ENCODE measurements at regions not wholly inside any gene's neighbourhood (a gene's known extent, or its start where the extent isn't known, plus 50 kb on each side); places are given as distances from the start of the nearest gene placed in this dataset.

DNA sequence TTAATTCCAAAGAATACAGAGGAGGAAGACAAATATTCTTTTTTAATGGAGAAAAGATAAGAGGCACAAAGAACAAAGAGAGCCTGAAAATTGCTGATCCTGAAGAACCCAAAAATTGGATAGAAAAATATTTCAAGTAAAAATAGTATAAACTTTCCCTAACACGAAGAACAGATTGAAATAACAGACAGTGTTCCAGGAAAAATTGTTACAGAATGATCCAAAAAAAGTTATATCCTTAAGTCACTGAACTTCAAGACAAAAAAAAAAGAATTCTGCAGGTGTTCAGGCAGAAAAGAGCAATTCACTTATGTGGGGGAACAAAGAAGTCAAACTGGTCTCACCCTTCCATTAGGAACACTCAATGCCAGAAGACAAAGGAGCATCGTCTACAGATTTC lies 160.2 kb downstream of the KLF12 start:
- Histone ChIP-seq H3K79me2 (ENCODE audit: insufficient read depth, low read length) (peaks cover 68% of the 10 kb centered on the region), H3K4me2 (ENCODE audit: low read length) (no peak overlapping the region)
- no peak for FAIRE-seq

DNA sequence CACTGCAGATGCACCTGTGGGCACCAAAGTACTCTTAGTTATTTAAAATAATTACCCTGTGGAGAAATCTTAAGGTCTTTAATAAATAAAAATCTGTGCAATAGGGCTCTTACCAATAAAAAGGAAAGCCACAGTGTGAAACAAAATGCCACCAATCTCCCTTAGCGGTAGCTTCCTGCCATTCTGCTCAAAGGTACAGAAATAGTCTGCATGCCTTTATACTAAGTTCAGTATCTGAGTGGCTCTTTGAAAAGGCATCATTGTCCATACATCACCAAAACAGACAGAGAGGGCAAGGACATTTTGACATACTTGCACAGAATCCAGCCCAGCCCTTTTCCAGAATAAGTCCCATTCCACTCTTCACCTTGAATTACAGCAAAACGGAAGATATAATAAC lies 161.0 kb downstream of the KLF12 start:
- Histone ChIP-seq H2AFZ (ENCODE audit: low read depth, low read length) (no peak overlapping the region), H3K9ac (ENCODE audit: low read length) (no peak overlapping the region), H3K27me3 (ENCODE audit: insufficient read depth, low read length) (no peaks in the 10 kb centered on the region), H3K27ac (ENCODE audit: low read depth, low read length) (no peak overlapping the region), H3K4me2 (ENCODE audit: low read length) (no peak overlapping the region), H3K79me2 (ENCODE audit: insufficient read depth, low read length) (peaks cover 59% of the 10 kb centered on the region), H3K4me1 (ENCODE audit: insufficient read depth, low read length) (no peaks in the 10 kb centered on the region), H3K36me3 (ENCODE audit: insufficient read depth, low read length) (no peaks in the 10 kb centered on the region), H3K9me3 (ENCODE audit: insufficient read depth, low read depth, low read length) (no peaks in the 10 kb centered on the region), H4K20me1 (ENCODE audit: insufficient read depth, low read length) (peaks cover 55% of the 10 kb centered on the region), H3K4me3 (ENCODE audit: insufficient read depth, low read depth, low read length) (no peak overlapping the region)
- H3K36me3 Mint-ChIP-seq (ENCODE audit: low read depth, unreplicated experiment), result no peaks in the 10 kb centered on the region
- peaks cover 2% of the 10 kb centered on the region for H3K9me3 Mint-ChIP-seq (ENCODE audit: unreplicated experiment)
- no peak overlapping the region for H3K27ac Mint-ChIP-seq (ENCODE audit: unreplicated experiment)
- no peak for DNase-seq (ENCODE audit: low read depth)
- H3K4me1 Mint-ChIP-seq (ENCODE audit: low read depth, unreplicated experiment), result peaks cover 7% of the 10 kb centered on the region
- no peak overlapping the region for H3K4me3 Mint-ChIP-seq (ENCODE audit: unreplicated experiment)
- H3K27me3 Mint-ChIP-seq (ENCODE audit: low read depth, unreplicated experiment), result no peaks in the 10 kb centered on the region
- FAIRE-seq, result no peak
- no peak for TF ChIP-seq EZH2 (IDR thresholded peaks at IDR 0.05; ENCODE audit: insufficient read depth, low read length)
- TF ChIP-seq, protein P1, sequence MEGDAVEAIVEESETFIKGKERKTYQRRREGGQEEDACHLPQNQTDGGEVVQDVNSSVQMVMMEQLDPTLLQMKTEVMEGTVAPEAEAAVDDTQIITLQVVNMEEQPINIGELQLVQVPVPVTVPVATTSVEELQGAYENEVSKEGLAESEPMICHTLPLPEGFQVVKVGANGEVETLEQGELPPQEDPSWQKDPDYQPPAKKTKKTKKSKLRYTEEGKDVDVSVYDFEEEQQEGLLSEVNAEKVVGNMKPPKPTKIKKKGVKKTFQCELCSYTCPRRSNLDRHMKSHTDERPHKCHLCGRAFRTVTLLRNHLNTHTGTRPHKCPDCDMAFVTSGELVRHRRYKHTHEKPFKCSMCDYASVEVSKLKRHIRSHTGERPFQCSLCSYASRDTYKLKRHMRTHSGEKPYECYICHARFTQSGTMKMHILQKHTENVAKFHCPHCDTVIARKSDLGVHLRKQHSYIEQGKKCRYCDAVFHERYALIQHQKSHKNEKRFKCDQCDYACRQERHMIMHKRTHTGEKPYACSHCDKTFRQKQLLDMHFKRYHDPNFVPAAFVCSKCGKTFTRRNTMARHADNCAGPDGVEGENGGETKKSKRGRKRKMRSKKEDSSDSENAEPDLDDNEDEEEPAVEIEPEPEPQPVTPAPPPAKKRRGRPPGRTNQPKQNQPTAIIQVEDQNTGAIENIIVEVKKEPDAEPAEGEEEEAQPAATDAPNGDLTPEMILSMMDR (IDR thresholded peaks at IDR 0.05; ENCODE audit: insufficient read depth, low read depth, low read length), result no peak

More for the DNA sequence above, 160.2 kb downstream of the KLF12 start:
- Mint-ChIP-seq H3K27ac (ENCODE audit: unreplicated experiment) (no peak overlapping the region), H3K27me3 (ENCODE audit: low read depth, unreplicated experiment) (no peaks in the 10 kb centered on the region), H3K4me3 (ENCODE audit: unreplicated experiment) (no peak overlapping the region), H3K36me3 (ENCODE audit: low read depth, unreplicated experiment) (no peaks in the 10 kb centered on the region), H3K9me3 (ENCODE audit: unreplicated experiment) (peaks cover 2% of the 10 kb centered on the region), H3K4me1 (ENCODE audit: low read depth, unreplicated experiment) (peaks cover 7% of the 10 kb centered on the region)
- no peak for DNase-seq (ENCODE audit: low read depth)
- TF ChIP-seq, protein P1 (IDR thresholded peaks at IDR 0.05; ENCODE audit: insufficient read depth, low read depth, low read length), result no peak
- no peak for TF ChIP-seq EZH2 (IDR thresholded peaks at IDR 0.05; ENCODE audit: insufficient read depth, low read length)
- H3K9ac ChIP-seq (ENCODE audit: low read length), result no peak overlapping the region
- H4K20me1 ChIP-seq (ENCODE audit: insufficient read depth, low read length), result peaks cover 59% of the 10 kb centered on the region
- H2AFZ ChIP-seq (ENCODE audit: low read depth, low read length), result no peak overlapping the region
- no peaks in the 10 kb centered on the region for H3K27me3 ChIP-seq (ENCODE audit: insufficient read depth, low read length)
- no peak overlapping the region for H3K4me3 ChIP-seq (ENCODE audit: insufficient read depth, low read depth, low read length)
- H3K9me3 ChIP-seq (ENCODE audit: insufficient read depth, low read depth, low read length), result no peaks in the 10 kb centered on the region
- H3K36me3 ChIP-seq (ENCODE audit: insufficient read depth, low read length), result no peaks in the 10 kb centered on the region
- H3K4me1 ChIP-seq (ENCODE audit: insufficient read depth, low read length), result no peaks in the 10 kb centered on the region
- no peak overlapping the region for H3K27ac ChIP-seq (ENCODE audit: low read depth, low read length)

DNA sequence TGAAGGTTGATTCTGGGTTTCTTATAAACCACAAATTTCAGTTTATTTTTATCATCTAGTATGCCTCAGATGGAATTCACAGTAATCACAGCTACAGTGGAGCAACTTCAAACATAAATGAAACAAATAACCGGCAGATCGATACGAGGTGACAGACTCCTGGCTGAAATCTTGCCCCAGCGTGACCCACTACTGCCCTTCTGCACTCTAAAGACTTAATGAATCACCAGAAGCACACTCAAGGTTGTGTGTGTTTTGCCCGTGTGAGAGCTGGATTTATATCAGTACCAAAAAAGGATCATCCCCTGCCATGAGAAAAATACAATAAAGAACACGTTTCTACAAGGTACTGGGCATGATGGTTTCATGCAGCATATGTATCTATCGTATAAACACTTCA lies 161.7 kb downstream of the KLF12 start:
- no peaks in the 10 kb centered on the region for H3K36me3 ChIP-seq (ENCODE audit: insufficient read depth, low read length)
- no peak overlapping the region for H3K27ac ChIP-seq (ENCODE audit: low read depth, low read length)
- H3K27me3 ChIP-seq (ENCODE audit: insufficient read depth, low read length), result no peaks in the 10 kb centered on the region
- no peak overlapping the region for H3K9ac ChIP-seq (ENCODE audit: low read length)
- no peaks in the 10 kb centered on the region for H3K36me3 Mint-ChIP-seq (ENCODE audit: low read depth, unreplicated experiment)
- H3K9me3 Mint-ChIP-seq (ENCODE audit: unreplicated experiment), result peaks cover 2% of the 10 kb centered on the region
- H3K4me3 ChIP-seq (ENCODE audit: insufficient read depth, low read depth, low read length), result no peak overlapping the region
- no peaks in the 10 kb centered on the region for H3K9me3 ChIP-seq (ENCODE audit: insufficient read depth, low read depth, low read length)
- DNase-seq (ENCODE audit: low read depth), result no peak
- H4K20me1 ChIP-seq (ENCODE audit: insufficient read depth, low read length), result peaks cover 60% of the 10 kb centered on the region
- no peak for FAIRE-seq
- H3K4me3 Mint-ChIP-seq (ENCODE audit: unreplicated experiment), result no peak overlapping the region
- H3K27me3 Mint-ChIP-seq (ENCODE audit: low read depth, unreplicated experiment), result no peaks in the 10 kb centered on the region
- no peak overlapping the region for H2AFZ ChIP-seq (ENCODE audit: low read depth, low read length)
- TF ChIP-seq EZH2 (IDR thresholded peaks at IDR 0.05; ENCODE audit: insufficient read depth, low read length), result no peak
- TF ChIP-seq, protein P1 (IDR thresholded peaks at IDR 0.05; ENCODE audit: insufficient read depth, low read depth, low read length), result no peak
- peaks cover 59% of the 10 kb centered on the region for H3K79me2 ChIP-seq (ENCODE audit: insufficient read depth, low read length)
- no peaks in the 10 kb centered on the region for H3K4me1 ChIP-seq (ENCODE audit: insufficient read depth, low read length)
- H3K4me1 Mint-ChIP-seq (ENCODE audit: low read depth, unreplicated experiment), result peaks cover 11% of the 10 kb centered on the region
- H3K4me2 ChIP-seq (ENCODE audit: low read length), result no peak overlapping the region
- H3K27ac Mint-ChIP-seq (ENCODE audit: unreplicated experiment), result no peak overlapping the region
